WTC11 (cell line): ENCODE measurements at regions not wholly inside any gene's neighbourhood (a gene's known extent, or its start where the extent isn't known, plus 50 kb on each side); places are given as distances from the start of the nearest gene placed in this dataset.

ENCODE experiments used
- ATAC-seq: fragments of 200-7000 bp; cut with Tn5 transposase; 2 replicates; pipeline ENCODE4 v1.10.0; 2021; ENCODE audit warnings: mild to moderate bottlenecking, moderate library complexity
- CTCF ChIA-PET: fragments of 300-600 bp; sonication (Branson Sonifier 250); formaldehyde crosslinking; loops from one replicate; lab custom pipeline; 2021; ENCODE audit warnings: antibody characterized with exemption; lab: Charles Lee
- POLR2A ChIA-PET: fragments of 350-600 bp; sonication (Branson Sonifier 250); formaldehyde crosslinking; loops from one replicate; lab custom pipeline; 2021; ENCODE audit warnings: antibody characterized with exemption; lab: Charles Lee
- DNase-seq: peaks from one replicate; pipeline ENCODE4 v3.0.0; 2021; ENCODE audit warnings: low spot score
- H3K27ac Mint-ChIP-seq: 2 replicates; pipeline ENCODE4 v1.8.0; 2021; ENCODE audit warnings: mixed read lengths
- H3K27me3 Mint-ChIP-seq: 2 replicates; pipeline ENCODE4 v1.8.0; 2021; ENCODE audit warnings: low read depth, mild to moderate bottlenecking, moderate library complexity, mixed read lengths
- H3K36me3 Mint-ChIP-seq: 2 replicates; pipeline ENCODE4 v1.8.0; 2021; ENCODE audit warnings: mixed read lengths
- H3K4me1 Mint-ChIP-seq: 2 replicates; pipeline ENCODE4 v1.8.0; 2022; ENCODE audit warnings: mixed read lengths
- H3K4me3 Mint-ChIP-seq: 2 replicates; pipeline ENCODE4 v1.8.0; 2021; ENCODE audit warnings: mild to moderate bottlenecking, moderate library complexity, mixed read lengths
- H3K9me3 Mint-ChIP-seq: 2 replicates; pipeline ENCODE4 v1.8.0; 2021; ENCODE audit warnings: mixed read lengths
- AFF4 ChIP-seq: sonication (generic); formaldehyde crosslinking; IDR thresholded peaks from 2 replicates; pipeline ENCODE4 v1.8.1; 2023; ENCODE audit warnings: mild to moderate bottlenecking, missing genetic modification reagents, borderline replicate concordance
- E2F4 ChIP-seq: sonication (generic); formaldehyde crosslinking; IDR thresholded peaks from 2 replicates; pipeline ENCODE4 v1.8.1; 2022; ENCODE audit warnings: low read depth, mild to moderate bottlenecking, moderate library complexity, missing genetic modification reagents, borderline replicate concordance
- ETV6 ChIP-seq: sonication (generic); formaldehyde crosslinking; IDR thresholded peaks from 2 replicates; pipeline ENCODE4 v1.8.1; 2022; ENCODE audit warnings: mild to moderate bottlenecking, missing genetic modification reagents
- FOXP4 ChIP-seq: sonication (generic); formaldehyde crosslinking; IDR thresholded peaks from 2 replicates; pipeline ENCODE4 v1.8.0; 2022; ENCODE audit warnings: mild to moderate bottlenecking, missing genetic modification reagents
- IRF2 ChIP-seq: sonication (generic); formaldehyde crosslinking; IDR thresholded peaks from 2 replicates; pipeline ENCODE4 v1.8.0; 2022; ENCODE audit warnings: low read depth, missing genetic modification reagents, borderline replicate concordance
- KAT7 ChIP-seq: sonication (generic); formaldehyde crosslinking; IDR thresholded peaks from 2 replicates; pipeline ENCODE4 v1.8.1; 2023; ENCODE audit warnings: missing genetic modification reagents, mild to moderate bottlenecking, borderline replicate concordance
- MLX ChIP-seq: sonication (generic); formaldehyde crosslinking; IDR thresholded peaks from 2 replicates; pipeline ENCODE4 v1.8.1; 2023; ENCODE audit warnings: mild to moderate bottlenecking, missing genetic modification reagents, moderate library complexity
- NR1H2 ChIP-seq: sonication (generic); formaldehyde crosslinking; IDR thresholded peaks from 2 replicates; pipeline ENCODE4 v1.9.0; 2021; ENCODE audit warnings: mild to moderate bottlenecking, moderate library complexity, missing genetic modification reagents
- PRDM15 ChIP-seq: sonication (generic); formaldehyde crosslinking; IDR thresholded peaks from 2 replicates; pipeline ENCODE4 v1.8.0; 2022; ENCODE audit warnings: missing genetic modification reagents
- PREB ChIP-seq: sonication (generic); formaldehyde crosslinking; IDR thresholded peaks from 2 replicates; pipeline ENCODE4 v1.8.1; 2022; ENCODE audit warnings: mild to moderate bottlenecking, missing genetic modification reagents, moderate library complexity, borderline replicate concordance
- TEAD1 ChIP-seq: sonication (generic); formaldehyde crosslinking; IDR thresholded peaks from 2 replicates; pipeline ENCODE4 v1.8.0; 2022; ENCODE audit warnings: mild to moderate bottlenecking, missing genetic modification reagents
- ZNF425 ChIP-seq: fragments of 250-450 bp; sonication (Bioruptor Pico); conservative IDR thresholded peaks from 2 replicates; pipeline ENCODE4 v1.9.0; 2021; ENCODE audit warnings: mild to moderate bottlenecking
- ZNF532 ChIP-seq: fragments of 250-450 bp; sonication (Bioruptor Pico); IDR thresholded peaks from 2 replicates; pipeline ENCODE4 v1.9.0; 2021; ENCODE audit warnings: mild to moderate bottlenecking, borderline replicate concordance
- ZNF671 ChIP-seq: fragments of 250-450 bp; sonication (Bioruptor Pico); IDR thresholded peaks from 2 replicates; pipeline ENCODE4 v1.8.0; 2021; ENCODE audit warnings: mild to moderate bottlenecking

GRCh38 chr10:10497245-10497644, 520.4 kb upstream of the CELF2 start (continued):
- no peak for TF ChIP-seq AFF4
- TF ChIP-seq IRF2 (CRISPR knock-in tag) = no peak
- TF ChIP-seq KAT7 = no peak

GRCh38 chr10:10498781-10499180, 518.9 kb upstream of the CELF2 start:
- H3K36me3 Mint-ChIP-seq = peaks cover 7% of the 10 kb centered on the region
- ChIA-PET POLR2A (no interaction called here), CTCF (no interaction called here)
- H3K9me3 Mint-ChIP-seq = peaks cover 31% of the 10 kb centered on the region
- H3K4me1 Mint-ChIP-seq = no peaks in the 10 kb centered on the region
- DNase-seq (no peak), ATAC-seq (no peak)
- H3K27ac Mint-ChIP-seq = no peak overlapping the region
- no peaks in the 10 kb centered on the region for H3K27me3 Mint-ChIP-seq
- no peak overlapping the region for H3K4me3 Mint-ChIP-seq
- TF ChIP-seq ETV6 (no peak), ZNF425 (CRISPR knock-in tag) (no peak), FOXP4 (no peak), TEAD1 (CRISPR knock-in tag) (no peak), ZNF532 (no peak), PRDM15 (CRISPR knock-in tag) (no peak), PREB (CRISPR knock-in tag) (no peak), ZNF671 (CRISPR knock-in tag) (no peak), E2F4 (CRISPR knock-in tag) (no peak), MLX (CRISPR knock-in tag) (no peak), NR1H2 (CRISPR knock-in tag) (no peak)
